NCI-H2227 (cell line): ENCODE measurements at regions not wholly inside any gene's neighbourhood (a gene's known extent, or its start where the extent isn't known, plus 50 kb on each side); places are given as distances from the start of the nearest gene placed in this dataset.

Source experiments
- DNase-seq: peaks from one replicate; lab custom pipeline; 2025; ENCODE audit not compliant: unreplicated experiment; lab: John Stamatoyannopoulos, UW

- DNase-seq = no peak
These were observed 139.7 kb upstream of the LRFN2 start for GRCh38 chr6:40726853-40727252.

GRCh38 chr6:40725390-40725789 is 138.2 kb upstream of the LRFN2 start:
- DNase-seq = no peak

- no peak for DNase-seq
These were observed 137.7 kb upstream of the LRFN2 start for GRCh38 chr6:40724886-40725285.

- no peak for DNase-seq
These were observed 136.8 kb upstream of the LRFN2 start for GRCh38 chr6:40723967-40724366.

GRCh38 chr6:40722553-40723258 is 135.5 kb upstream of the LRFN2 start:
- no peak for DNase-seq

GRCh38 chr6:40722091-40722490 is 134.9 kb upstream of the LRFN2 start:
- no peak for DNase-seq

- no peak for DNase-seq
These were observed 134.2 kb upstream of the LRFN2 start for GRCh38 chr6:40721271-40721952.

- no peak for DNase-seq
These were observed 133.2 kb upstream of the LRFN2 start for GRCh38 chr6:40720375-40720748.

- DNase-seq = peak; percentile 62
These were observed 132.7 kb upstream of the LRFN2 start for GRCh38 chr6:40719671-40720374.

- DNase-seq = no peak
These were observed 131.2 kb upstream of the LRFN2 start for GRCh38 chr6:40718401-40718800.

GRCh38 chr6:40717411-40718057 is 130.4 kb upstream of the LRFN2 start:
- DNase-seq = no peak

- peak; percentile 16 for DNase-seq
These were observed 128.6 kb upstream of the LRFN2 start for GRCh38 chr6:40715570-40716403.

- no peak for DNase-seq
These were observed 127.7 kb upstream of the LRFN2 start for GRCh38 chr6:40714576-40715564.

GRCh38 chr6:40714143-40714542 is 127.0 kb upstream of the LRFN2 start:
- DNase-seq = no peak

- DNase-seq = no peak
These were observed 126.0 kb upstream of the LRFN2 start for GRCh38 chr6:40713002-40713719.

GRCh38 chr6:40710626-40711330 is 123.6 kb upstream of the LRFN2 start:
- no peak for DNase-seq

- DNase-seq = no peak
These were observed 120.9 kb upstream of the LRFN2 start for GRCh38 chr6:40708049-40708448.

GRCh38 chr6:40706178-40706577 is 119.0 kb upstream of the LRFN2 start:
- DNase-seq = no peak
